Ishikawa (cell line): ENCODE measurements at regions not wholly inside any gene's neighbourhood (a gene's known extent, or its start where the extent isn't known, plus 50 kb on each side); places are given as distances from the start of the nearest gene placed in this dataset.

Source experiments
- CEBPB ChIP-seq: IDR thresholded peaks from 2 replicates; pipeline ENCODE4 v1.6.1; 2012
- CREB1 ChIP-seq: IDR thresholded peaks from 2 replicates; pipeline ENCODE4 v1.6.1; 2012; ENCODE audit warnings: low read depth
- EGR1 ChIP-seq: IDR thresholded peaks from 2 replicates; pipeline ENCODE4 v1.6.1; 2012
- EP300 ChIP-seq: IDR thresholded peaks from 2 replicates; pipeline ENCODE4 v1.6.1; 2012; ENCODE audit warnings: borderline replicate concordance
- FOXM1 ChIP-seq: IDR thresholded peaks from 2 replicates; pipeline ENCODE4 v1.6.1; 2012; ENCODE audit warnings: low read depth, borderline replicate concordance
- NFIC ChIP-seq: IDR thresholded peaks from 2 replicates; pipeline ENCODE4 v1.6.1; 2012
- RAD21 ChIP-seq: IDR thresholded peaks from 2 replicates; pipeline ENCODE4 v1.6.1; 2012; ENCODE audit warnings: low read depth
- TAF1 ChIP-seq: IDR thresholded peaks from 2 replicates; pipeline ENCODE4 v1.6.1; 2012; ENCODE audit warnings: low read depth, mild to moderate bottlenecking
- TCF12 ChIP-seq: IDR thresholded peaks from 2 replicates; pipeline ENCODE4 v1.6.1; 2012; ENCODE audit warnings: low read depth
- TEAD4 ChIP-seq: IDR thresholded peaks from 2 replicates; pipeline ENCODE4 v1.6.1; 2012
- USF1 ChIP-seq: IDR thresholded peaks from 2 replicates; pipeline ENCODE4 v1.6.1; 2012
- YY1 ChIP-seq: IDR thresholded peaks from 2 replicates; pipeline ENCODE4 v1.6.1; 2012; ENCODE audit warnings: low read depth
- ZBTB7A ChIP-seq: IDR thresholded peaks from 2 replicates; pipeline ENCODE4 v1.6.1; 2012; ENCODE audit warnings: low read depth
- TF ChIP-seq, protein P1 (sequence below): IDR thresholded peaks from 2 replicates; pipeline ENCODE4 v1.6.1; 2012
- TF ChIP-seq, protein P2 (sequence below): IDR thresholded peaks from 2 replicates; pipeline ENCODE4 v1.6.1; 2012; ENCODE audit warnings: low read depth, mild to moderate bottlenecking

GRCh38 chr1:190563230-190563629 is 85.6 kb upstream of the BRINP3 start:
- TF ChIP-seq YY1 (no peak), ZBTB7A (no peak), TEAD4 (no peak), EP300 (no peak), NFIC (no peak), TCF12 (no peak)
- TF ChIP-seq, protein P1, sequence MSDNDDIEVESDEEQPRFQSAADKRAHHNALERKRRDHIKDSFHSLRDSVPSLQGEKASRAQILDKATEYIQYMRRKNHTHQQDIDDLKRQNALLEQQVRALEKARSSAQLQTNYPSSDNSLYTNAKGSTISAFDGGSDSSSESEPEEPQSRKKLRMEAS, result no peak
- TF ChIP-seq, protein P2, sequence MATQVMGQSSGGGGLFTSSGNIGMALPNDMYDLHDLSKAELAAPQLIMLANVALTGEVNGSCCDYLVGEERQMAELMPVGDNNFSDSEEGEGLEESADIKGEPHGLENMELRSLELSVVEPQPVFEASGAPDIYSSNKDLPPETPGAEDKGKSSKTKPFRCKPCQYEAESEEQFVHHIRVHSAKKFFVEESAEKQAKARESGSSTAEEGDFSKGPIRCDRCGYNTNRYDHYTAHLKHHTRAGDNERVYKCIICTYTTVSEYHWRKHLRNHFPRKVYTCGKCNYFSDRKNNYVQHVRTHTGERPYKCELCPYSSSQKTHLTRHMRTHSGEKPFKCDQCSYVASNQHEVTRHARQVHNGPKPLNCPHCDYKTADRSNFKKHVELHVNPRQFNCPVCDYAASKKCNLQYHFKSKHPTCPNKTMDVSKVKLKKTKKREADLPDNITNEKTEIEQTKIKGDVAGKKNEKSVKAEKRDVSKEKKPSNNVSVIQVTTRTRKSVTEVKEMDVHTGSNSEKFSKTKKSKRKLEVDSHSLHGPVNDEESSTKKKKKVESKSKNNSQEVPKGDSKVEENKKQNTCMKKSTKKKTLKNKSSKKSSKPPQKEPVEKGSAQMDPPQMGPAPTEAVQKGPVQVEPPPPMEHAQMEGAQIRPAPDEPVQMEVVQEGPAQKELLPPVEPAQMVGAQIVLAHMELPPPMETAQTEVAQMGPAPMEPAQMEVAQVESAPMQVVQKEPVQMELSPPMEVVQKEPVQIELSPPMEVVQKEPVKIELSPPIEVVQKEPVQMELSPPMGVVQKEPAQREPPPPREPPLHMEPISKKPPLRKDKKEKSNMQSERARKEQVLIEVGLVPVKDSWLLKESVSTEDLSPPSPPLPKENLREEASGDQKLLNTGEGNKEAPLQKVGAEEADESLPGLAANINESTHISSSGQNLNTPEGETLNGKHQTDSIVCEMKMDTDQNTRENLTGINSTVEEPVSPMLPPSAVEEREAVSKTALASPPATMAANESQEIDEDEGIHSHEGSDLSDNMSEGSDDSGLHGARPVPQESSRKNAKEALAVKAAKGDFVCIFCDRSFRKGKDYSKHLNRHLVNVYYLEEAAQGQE, result no peak

GRCh38 chr1:190564117-190564516 is 86.5 kb upstream of the BRINP3 start:
- TF ChIP-seq FOXM1, result no peak

- no peak for TF ChIP-seq TCF12
These were observed 100.4 kb upstream of the BRINP3 start for GRCh38 chr1:190578017-190578416.

DNA sequence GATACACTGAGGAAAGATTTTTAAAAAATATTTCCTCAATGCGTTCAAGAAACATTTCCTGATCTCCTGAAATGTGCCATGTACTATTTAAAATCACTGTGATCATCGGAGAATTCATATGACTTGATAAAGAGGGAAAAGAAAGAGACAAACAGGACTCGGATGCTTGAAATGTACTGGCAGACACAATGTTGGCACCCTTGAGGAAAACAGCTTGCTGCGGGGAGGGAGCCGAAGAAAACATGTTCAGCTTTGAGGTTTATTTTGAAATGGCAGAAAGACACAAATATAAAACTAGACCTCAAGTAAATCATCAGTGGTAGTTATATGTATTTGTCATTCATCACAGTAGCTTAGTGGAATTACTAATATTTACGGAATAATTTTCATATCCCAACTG is 100.9 kb upstream of the BRINP3 start:
- TF ChIP-seq TEAD4 (no peak), TAF1 (no peak), YY1 (no peak), USF1 (no peak), EP300 (no peak), TCF12 (no peak), RAD21 (no peak), ZBTB7A (no peak), NFIC (no peak), CEBPB (no peak), EGR1 (no peak), CREB1 (no peak), FOXM1 (no peak)
- TF ChIP-seq, protein P1, result no peak
- TF ChIP-seq, protein P2, result no peak

DNA sequence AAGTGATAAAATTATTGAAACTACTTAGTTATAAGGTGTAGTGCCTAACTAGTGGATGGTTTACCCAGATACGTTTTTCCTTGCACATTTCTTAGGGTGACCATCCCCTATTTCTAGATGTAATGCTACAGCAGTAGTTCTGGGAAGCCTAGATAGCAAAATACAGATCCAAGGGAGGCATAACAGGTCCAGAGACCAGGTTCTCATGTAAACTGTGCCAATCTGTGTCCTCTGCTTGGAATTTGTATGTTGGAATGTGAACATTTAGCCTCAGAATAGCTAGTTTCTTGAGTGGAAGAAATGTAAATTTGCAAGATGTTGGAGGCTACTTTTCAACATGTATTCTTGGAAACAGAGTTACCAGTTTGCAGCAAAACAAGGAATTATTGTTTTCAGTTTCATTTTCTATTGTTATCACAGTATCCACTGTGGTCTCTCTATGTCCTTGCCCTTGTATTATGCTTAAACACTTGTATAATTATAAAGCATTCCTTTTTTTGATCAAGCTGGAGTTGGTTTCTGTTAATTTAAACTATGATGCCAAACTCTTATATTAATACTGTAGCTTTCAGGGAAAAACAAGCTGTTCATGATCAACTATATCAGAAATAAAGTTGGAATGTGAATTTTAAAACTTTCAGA is 102.0 kb upstream of the BRINP3 start:
- TF ChIP-seq ZBTB7A (no peak), YY1 (no peak), EP300 (no peak), TCF12 (no peak), FOXM1 (no peak), EGR1 (no peak), NFIC (no peak), TEAD4 (no peak), CEBPB (no peak), CREB1 (no peak), RAD21 (no peak), TAF1 (no peak), USF1 (no peak)
- TF ChIP-seq, protein P1, result no peak
- TF ChIP-seq, protein P2, result no peak
